CD4-positive, alpha-beta T cell (primary cell): ENCODE measurements at regions not wholly inside any gene's neighbourhood (a gene's known extent, or its start where the extent isn't known, plus 50 kb on each side); places are given as distances from the start of the nearest gene placed in this dataset.

ENCODE experiments used
- ATAC-seq: fragments of 200-7000 bp; cut with Tn5 transposase; one replicate; pipeline ENCODE4 v1.10.0; 2022; ENCODE audit warnings: mild to moderate bottlenecking; ENCODE audit not compliant: poor library complexity
- CTCF ChIA-PET: fragments of 350-600 bp; sonication (Branson Sonifier 250); formaldehyde crosslinking; loops from one replicate; lab custom pipeline; 2021; ENCODE audit warnings: antibody characterized with exemption, inconsistent platforms; lab: Charles Lee
- POLR2A ChIA-PET: fragments of 350-600 bp; sonication (Branson Sonifier 250); formaldehyde crosslinking; loops from one replicate; lab custom pipeline; 2021; ENCODE audit warnings: antibody characterized with exemption, inconsistent platforms; lab: Charles Lee
- DNase-seq, 14 experiments: peaks; one replicate each; pipeline ENCODE4 v3.0.0-alpha.2; 2013 to 2020; ENCODE audit warnings: mixed read lengths in 2 of 14
- H3K27ac ChIP-seq, 2 donors: one replicate each; pipeline versions ENCODE4 v1.5.1 to v1.7.0; 2013; ENCODE audit warnings: low read length in 2 of 2, low read depth in 1 of 2, mild to moderate bottlenecking in 1 of 2
- H3K27me3 ChIP-seq, 2 experiments: 1 replicate in 1 of 2; 2 replicates in 1 of 2; pipeline versions ENCODE4 v1.6.1 to v1.7.0; 2013; ENCODE audit warnings: low read length in 2 of 2, control low read depth in 1 of 2, mild to moderate bottlenecking in 1 of 2, moderate library complexity in 1 of 2; ENCODE audit not compliant: insufficient read depth in 2 of 2, control insufficient read depth in 1 of 2
- H3K36me3 ChIP-seq: one replicate; pipeline ENCODE4 v1.6.1; 2013; ENCODE audit warnings: low read length, control low read depth; ENCODE audit not compliant: insufficient read depth
- H3K4me1 ChIP-seq: one replicate; pipeline ENCODE4 v1.6.1; 2013; ENCODE audit warnings: low read length, control low read depth; ENCODE audit not compliant: insufficient read depth
- H3K4me3 ChIP-seq: one replicate; pipeline ENCODE4 v1.5.1; 2013; ENCODE audit warnings: mild to moderate bottlenecking, low read length, moderate library complexity
- H3K9me3 ChIP-seq, 2 experiments: 1 replicate in 1 of 2; 2 replicates in 1 of 2; pipeline versions ENCODE4 v1.6.1 to v1.7.0; 2013; ENCODE audit warnings: low read length in 2 of 2, mild to moderate bottlenecking in 2 of 2, control low read depth in 1 of 2, moderate library complexity in 1 of 2; ENCODE audit not compliant: control insufficient read depth in 1 of 2, insufficient read depth in 1 of 2
- H3K27ac Mint-ChIP-seq: one replicate; pipeline ENCODE4 v1.8.0; 2020; ENCODE audit warnings: mixed read lengths
- H3K27me3 Mint-ChIP-seq: one replicate; pipeline ENCODE4 v1.8.0; 2021; ENCODE audit warnings: mixed read lengths
- H3K36me3 Mint-ChIP-seq: one replicate; pipeline ENCODE4 v1.8.0; 2021; ENCODE audit warnings: low read depth, mixed read lengths
- H3K4me1 Mint-ChIP-seq: one replicate; pipeline ENCODE4 v1.8.0; 2021; ENCODE audit warnings: low read depth, mixed read lengths
- H3K4me3 Mint-ChIP-seq: one replicate; pipeline ENCODE4 v1.8.0; 2020; ENCODE audit warnings: mild to moderate bottlenecking, mixed read lengths
- H3K9me3 Mint-ChIP-seq: one replicate; pipeline ENCODE4 v1.8.0; 2020; ENCODE audit warnings: mixed read lengths
- CTCF ChIP-seq: fragments of 200-600 bp; IDR thresholded peaks from one replicate; pipeline ENCODE4 v1.8.0; 2022; ENCODE audit warnings: antibody characterized with exemption, mild to moderate bottlenecking
- intact Hi-C, 2 experiments: fragments of 100-400 bp; cut with DNase I in 1 of 2; cut with micrococcal nuclease in 1 of 2; formaldehyde crosslinking; loops; one replicate each; pipeline versions ENCODE4 v1.15.1 to v1.9.0; 2023 to 2025; cut with DNase I, micrococcal nuclease

DNA sequence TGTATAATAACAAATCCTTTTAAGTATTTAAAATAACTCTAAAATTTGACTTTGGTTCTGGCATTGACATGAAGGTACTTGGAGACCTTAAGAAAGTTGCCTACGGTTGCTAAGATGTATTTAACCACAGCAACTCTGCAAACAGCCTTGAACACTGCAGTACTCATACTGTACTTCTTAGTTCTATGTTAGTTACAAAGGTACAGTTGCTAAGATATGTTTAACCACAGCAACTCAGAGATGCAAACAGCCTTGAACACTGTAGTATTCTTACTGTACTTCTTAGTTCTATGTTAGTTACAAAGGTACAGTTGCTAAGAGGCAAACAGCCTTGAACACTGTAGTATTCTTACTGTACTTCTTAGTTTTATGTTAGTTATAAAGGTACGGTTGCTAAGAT, 268.3 kb upstream of the MIR17HG start:
- H3K9me3 ChIP-seq: no peaks in the 10 kb centered on the region
- no peaks in the 10 kb centered on the region for H3K36me3 Mint-ChIP-seq
- no peak overlapping the region for H3K4me3 Mint-ChIP-seq
- H3K27ac ChIP-seq: no peak overlapping the region
- H3K27me3 Mint-ChIP-seq: no peaks in the 10 kb centered on the region
- H3K4me1 ChIP-seq: no peaks in the 10 kb centered on the region
- H3K4me1 Mint-ChIP-seq: no peaks in the 10 kb centered on the region
- no peak for TF ChIP-seq CTCF
- H3K36me3 ChIP-seq: no peaks in the 10 kb centered on the region
- no peak overlapping the region for H3K4me3 ChIP-seq
- no peak for ATAC-seq
- DNase-seq: no peak
- H3K9me3 Mint-ChIP-seq: peaks cover 2% of the 10 kb centered on the region
- H3K27ac Mint-ChIP-seq: no peak overlapping the region
- CTCF ChIA-PET: no interaction called here
- no peaks in the 10 kb centered on the region for H3K27me3 ChIP-seq
- POLR2A ChIA-PET: no interaction called here
- intact Hi-C loops: no loop called here

DNA sequence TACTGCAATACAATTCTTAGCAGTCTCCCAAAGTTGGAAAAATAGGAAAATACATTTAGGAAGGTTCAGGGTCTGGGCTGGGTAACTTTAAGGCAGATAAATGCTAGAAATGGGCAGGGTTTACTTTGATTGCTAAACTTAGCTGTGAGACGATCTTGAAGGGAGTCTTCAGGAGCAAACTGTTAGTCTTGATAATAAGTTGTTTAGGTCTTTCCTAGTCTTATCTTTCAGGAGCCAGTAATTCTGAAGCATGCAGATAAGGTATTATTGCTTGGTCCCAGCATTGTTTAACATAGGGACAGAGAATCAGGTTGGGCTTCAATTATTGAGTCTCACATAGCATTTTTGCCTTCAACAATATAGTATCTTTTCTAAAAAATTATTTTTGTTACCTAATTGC, 262.4 kb upstream of the MIR17HG start:
- CTCF ChIA-PET: no interaction called here
- H3K36me3 Mint-ChIP-seq: no peaks in the 10 kb centered on the region

DNA sequence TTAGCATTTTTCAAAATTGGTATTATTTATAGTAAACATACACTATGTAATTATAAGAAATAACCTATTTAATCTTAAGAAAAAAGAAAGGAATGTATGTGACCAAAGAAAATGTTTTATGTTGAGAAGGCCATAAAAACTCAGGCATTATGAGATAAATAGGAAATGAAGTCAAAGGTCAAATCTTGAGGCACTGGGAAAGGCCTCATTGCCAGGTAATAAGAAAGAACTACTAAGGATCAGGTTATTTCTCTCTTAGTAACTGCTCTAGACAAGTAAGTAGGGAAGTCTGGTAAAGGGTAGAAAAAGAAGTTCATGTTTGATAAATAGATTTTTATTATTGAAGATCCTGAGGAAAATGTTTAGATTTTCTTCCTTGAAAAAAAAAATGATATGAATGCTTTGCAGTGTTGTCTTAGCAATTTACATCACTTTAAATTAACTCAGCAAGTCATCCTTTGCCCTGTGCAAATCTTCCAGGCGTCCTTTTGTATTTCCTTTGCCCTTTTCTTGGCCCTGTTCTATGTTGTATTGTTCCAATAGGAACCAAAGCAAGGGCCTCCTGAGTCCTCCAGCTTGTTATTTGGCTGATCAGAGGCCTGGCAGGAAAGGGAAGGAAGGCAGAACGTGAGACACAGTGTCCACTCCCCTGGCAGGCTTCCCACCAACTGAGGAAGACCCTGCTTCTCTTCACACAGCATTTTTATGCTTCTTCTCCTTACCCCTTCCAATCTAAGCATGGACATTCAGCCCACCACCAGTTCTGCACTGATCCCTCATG, 260.4 kb upstream of the MIR17HG start:
- POLR2A ChIA-PET: no interaction called here
- Mint-ChIP-seq H3K27ac (no peak overlapping the region), H3K4me1 (no peaks in the 10 kb centered on the region), H3K9me3 (no peaks in the 10 kb centered on the region), H3K36me3 (no peaks in the 10 kb centered on the region), H3K27me3 (no peaks in the 10 kb centered on the region), H3K4me3 (no peak overlapping the region)
- Histone ChIP-seq H3K9me3 (no peaks in the 10 kb centered on the region), H3K27ac (no peak overlapping the region), H3K4me3 (no peak overlapping the region), H3K27me3 (no peaks in the 10 kb centered on the region), H3K4me1 (no peaks in the 10 kb centered on the region), H3K36me3 (no peaks in the 10 kb centered on the region)
- CTCF ChIA-PET: no interaction called here
- no peak for DNase-seq
- ATAC-seq: no peak
- intact Hi-C loops: no loop called here
- no peak for TF ChIP-seq CTCF

More for the DNA sequence above, 262.4 kb upstream of the MIR17HG start:
- H3K9me3 ChIP-seq: no peaks in the 10 kb centered on the region
- no peak for TF ChIP-seq CTCF
- H3K27ac Mint-ChIP-seq: no peak overlapping the region
- no peak for ATAC-seq
- H3K27me3 Mint-ChIP-seq: no peaks in the 10 kb centered on the region
- H3K27ac ChIP-seq: no peak overlapping the region
- no peak for DNase-seq
- no peak overlapping the region for H3K4me3 ChIP-seq
- H3K9me3 Mint-ChIP-seq: peaks cover 2% of the 10 kb centered on the region
- no peaks in the 10 kb centered on the region for H3K27me3 ChIP-seq
- intact Hi-C loops: no loop called here
- H3K36me3 ChIP-seq: no peaks in the 10 kb centered on the region
- H3K4me3 Mint-ChIP-seq: no peak overlapping the region
- POLR2A ChIA-PET: no interaction called here
- H3K4me1 ChIP-seq: no peaks in the 10 kb centered on the region
- no peaks in the 10 kb centered on the region for H3K4me1 Mint-ChIP-seq
